KMS-11 (cell line): ENCODE measurements at regions not wholly inside any gene's neighbourhood (a gene's known extent, or its start where the extent isn't known, plus 50 kb on each side); places are given as distances from the start of the nearest gene placed in this dataset.

Experiments used
- H2AFZ ChIP-seq: fragments of 200-600 bp; sonication (generic); 2 replicates; pipeline ENCODE4 v1.6.1; 2016; ENCODE audit warnings: antibody characterized with exemption, mixed run types, low read depth
- H3K27ac ChIP-seq: fragments of 200-600 bp; sonication (generic); 2 replicates; pipeline ENCODE4 v1.6.1; 2016; ENCODE audit warnings: mild to moderate bottlenecking, mixed run types
- H3K27me3 ChIP-seq: fragments of 200-600 bp; sonication (generic); 2 replicates; pipeline ENCODE4 v1.6.1; 2017; ENCODE audit warnings: mild to moderate bottlenecking, low read depth, mixed run types, moderate library complexity; ENCODE audit not compliant: insufficient read depth
- H3K36me3 ChIP-seq: fragments of 200-600 bp; sonication (generic); 2 replicates; pipeline ENCODE4 v1.6.1; 2017; ENCODE audit warnings: mild to moderate bottlenecking, mixed run types; ENCODE audit not compliant: insufficient read depth
- H3K4me1 ChIP-seq: fragments of 200-600 bp; sonication (generic); 2 replicates; pipeline ENCODE4 v1.6.1; 2016; ENCODE audit warnings: mild to moderate bottlenecking, low read depth, mixed run types; ENCODE audit not compliant: poor library complexity, severe bottlenecking
- H3K4me2 ChIP-seq: fragments of 200-600 bp; sonication (generic); 2 replicates; pipeline ENCODE4 v1.7.0; 2016; ENCODE audit warnings: mild to moderate bottlenecking, mixed run types
- H3K4me3 ChIP-seq: fragments of 200-600 bp; sonication (generic); IDR thresholded peaks from 2 replicates; pipeline ENCODE4 v1.6.1; 2017; ENCODE audit warnings: low read depth, low read length, mixed read lengths; ENCODE audit not compliant: insufficient read depth
- H3K79me2 ChIP-seq: fragments of 200-600 bp; sonication (generic); 2 replicates; pipeline ENCODE4 v1.6.1; 2016; ENCODE audit warnings: low read depth, mixed run types; ENCODE audit not compliant: insufficient read depth
- H3K9ac ChIP-seq: fragments of 200-600 bp; sonication (generic); 2 replicates; pipeline ENCODE4 v1.6.1; 2016; ENCODE audit warnings: mild to moderate bottlenecking, mixed run types
- H4K20me1 ChIP-seq: fragments of 200-600 bp; sonication (generic); 2 replicates; pipeline ENCODE4 v1.6.1; 2016; ENCODE audit warnings: mild to moderate bottlenecking, mixed run types; ENCODE audit not compliant: insufficient read depth
- CTCF ChIP-seq: fragments of 200-600 bp; sonication (generic); conservative IDR thresholded peaks from 2 replicates; pipeline ENCODE4 v1.6.1; 2017; ENCODE audit warnings: low read depth, mild to moderate bottlenecking, antibody characterized with exemption, low read length, moderate library complexity, mixed read lengths

DNA sequence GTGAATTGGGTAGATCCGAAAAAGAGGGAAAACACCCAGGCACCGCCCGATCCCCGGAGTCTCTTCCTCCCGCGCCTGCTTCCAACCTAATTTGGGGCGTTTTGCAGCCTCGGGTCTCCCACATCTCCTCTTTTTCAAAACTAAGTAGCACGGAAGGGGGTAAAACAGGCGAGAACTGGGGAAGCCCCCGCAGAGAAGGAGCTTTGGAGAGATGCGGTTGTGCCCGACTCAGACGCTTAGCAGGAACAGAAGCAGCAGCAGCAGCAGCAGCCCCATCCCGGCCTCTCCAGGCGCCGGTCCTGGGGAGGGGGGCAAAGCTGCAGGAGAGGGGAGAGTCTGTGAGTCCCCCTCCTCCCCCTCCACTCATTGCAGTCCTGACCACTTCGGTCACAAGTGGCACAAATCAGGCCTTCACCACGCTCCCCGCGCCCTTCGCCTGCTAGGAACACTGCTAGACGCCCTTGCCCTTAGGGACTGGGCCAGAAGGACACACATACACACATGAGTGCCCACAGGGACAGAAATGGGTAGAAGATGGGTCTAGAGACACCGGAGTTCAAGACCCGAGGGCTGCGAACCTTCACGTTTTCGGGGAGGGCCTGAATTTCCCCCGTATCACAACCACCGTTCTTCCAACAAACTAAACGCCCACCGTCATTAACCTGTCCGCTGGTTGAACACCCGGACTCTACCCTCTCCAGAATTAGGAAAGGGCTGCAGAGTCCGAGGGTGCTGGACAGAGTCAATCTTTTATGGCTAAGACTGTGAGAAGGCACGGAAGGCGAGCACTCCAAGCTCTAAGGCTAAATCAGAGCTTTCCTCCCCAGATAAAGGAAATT is 98.3 kb upstream of the HSD17B12 start:
- H3K4me3 ChIP-seq, result no peak overlapping the region
- no peaks in the 10 kb centered on the region for H4K20me1 ChIP-seq
- no peak overlapping the region for H2AFZ ChIP-seq
- no peak overlapping the region for H3K27ac ChIP-seq
- peaks cover 44% of the 10 kb centered on the region for H3K27me3 ChIP-seq
- no peak for TF ChIP-seq CTCF
- H3K4me2 ChIP-seq, result peak overlapping the region; percentile 61; the same call in 1 of the 2 replicates
- H3K79me2 ChIP-seq, result no peaks in the 10 kb centered on the region
- H3K36me3 ChIP-seq, result no peaks in the 10 kb centered on the region
- peaks cover 19% of the 10 kb centered on the region for H3K4me1 ChIP-seq
- no peak overlapping the region for H3K9ac ChIP-seq

GRCh38 chr11:43582863-43583462 is 97.6 kb upstream of the HSD17B12 start:
- no peaks in the 10 kb centered on the region for H3K36me3 ChIP-seq
- H3K4me2 ChIP-seq, result no peak overlapping the region
- peaks cover 19% of the 10 kb centered on the region for H3K4me1 ChIP-seq
- H3K79me2 ChIP-seq, result no peaks in the 10 kb centered on the region
- no peak overlapping the region for H3K9ac ChIP-seq
- H3K27ac ChIP-seq, result no peak overlapping the region
- no peak for TF ChIP-seq CTCF
- H3K27me3 ChIP-seq, result peaks cover 37% of the 10 kb centered on the region
- no peaks in the 10 kb centered on the region for H4K20me1 ChIP-seq
- H2AFZ ChIP-seq, result no peak overlapping the region
- no peak overlapping the region for H3K4me3 ChIP-seq

GRCh38 chr11:43583548-43583947 is 97.0 kb upstream of the HSD17B12 start:
- H3K4me3 ChIP-seq, result no peak overlapping the region

More at GRCh38 chr11:43583548-43583947, 97.0 kb upstream of the HSD17B12 start:
- Histone ChIP-seq H3K4me1 (peaks cover 19% of the 10 kb centered on the region), H3K36me3 (no peaks in the 10 kb centered on the region), H3K27me3 (peaks cover 31% of the 10 kb centered on the region), H3K27ac (no peak overlapping the region), H3K79me2 (no peaks in the 10 kb centered on the region), H2AFZ (no peak overlapping the region), H4K20me1 (no peaks in the 10 kb centered on the region), H3K4me2 (no peak overlapping the region), H3K9ac (no peak overlapping the region)
- TF ChIP-seq CTCF, result no peak
